AG04449 (cell line): ENCODE measurements at regions not wholly inside any gene's neighbourhood (a gene's known extent, or its start where the extent isn't known, plus 50 kb on each side); places are given as distances from the start of the nearest gene placed in this dataset.
"Not testable (repeated sequence)": the region's sequence is repeated elsewhere in the genome, so short reads cannot be mapped to it uniquely, and the experiment has no call there.

Source experiments
- CTCF ChIA-PET: fragments of 350-600 bp; formaldehyde crosslinking; extraction: SDS; loops from one replicate; lab custom pipeline; 2021; ENCODE audit warnings: antibody characterized with exemption; lab: Yijun Ruan, JAX
- POLR2A ChIA-PET: fragments of 400-600, 350-600 bp; formaldehyde crosslinking; extraction: SDS; loops from one replicate; lab custom pipeline; 2020; ENCODE audit warnings: antibody characterized with exemption, inconsistent platforms; lab: Yijun Ruan, JAX
- DNase-seq: peaks from one replicate; pipeline ENCODE4 v3.0.0-alpha.2; 2010; ENCODE audit warnings: low read depth, low spot score
- H3K4me3 ChIP-seq: 2 replicates; pipeline ENCODE4 v1.5.1; 2011; ENCODE audit warnings: low read depth, mild to moderate bottlenecking, control low read depth, low read length
- CTCF ChIP-seq: IDR thresholded peaks from one replicate; pipeline ENCODE4 v1.5.1; 2011; ENCODE audit warnings: mild to moderate bottlenecking, moderate library complexity, low read length, control low read depth, inconsistent platforms; ENCODE audit not compliant: insufficient read depth; ENCODE audit errors: missing control alignments

GRCh38 chr2:220588148-220588547 is 960.7 kb downstream of the SLC4A3 start:
- no peak overlapping the region for H3K4me3 ChIP-seq
- POLR2A ChIA-PET = no interaction called here
- TF ChIP-seq CTCF = no peak
- CTCF ChIA-PET = no interaction called here
- DNase-seq = no peak

GRCh38 chr2:220590476-220590875 is 963.0 kb downstream of the SLC4A3 start:
- CTCF ChIA-PET = interaction anchor here (0.6 kb wide), 1 partner anchor 9 kb away, joined by 3 read pairs; no protein-coding TSS in a partner anchor
- H3K4me3 ChIP-seq = no peak overlapping the region
- POLR2A ChIA-PET = no interaction called here
- TF ChIP-seq CTCF = no peak
- no peak for DNase-seq

- no peak for DNase-seq
- CTCF ChIA-PET = no interaction called here
- POLR2A ChIA-PET = no interaction called here
- H3K4me3 ChIP-seq = no peak overlapping the region
- TF ChIP-seq CTCF = no peak
Measured at GRCh38 chr2:220593526-220593925, 966.1 kb downstream of the SLC4A3 start.

GRCh38 chr2:220601674-220602073 is 970.4 kb downstream of the EPHA4 start:
- H3K4me3 ChIP-seq = no peak overlapping the region
- DNase-seq = no peak
- TF ChIP-seq CTCF = no peak
- ChIA-PET POLR2A (no interaction called here), CTCF (interaction anchor here (0.6 kb wide), 1 partner anchor 1469 kb away, joined by 3 read pairs; no protein-coding TSS in a partner anchor)

GRCh38 chr2:220613004-220613403 is 959.1 kb downstream of the EPHA4 start:
- H3K4me3 ChIP-seq, POLR2A ChIA-PET, DNase-seq, CTCF ChIA-PET: not testable (repeated sequence)

- CTCF ChIA-PET = no interaction called here
- H3K4me3 ChIP-seq = no peak overlapping the region
- TF ChIP-seq CTCF = no peak
- DNase-seq = no peak
- POLR2A ChIA-PET = no interaction called here
Measured at GRCh38 chr2:220614064-220614463, 958.0 kb downstream of the EPHA4 start.

GRCh38 chr2:220619525-220620220 is 952.4 kb downstream of the EPHA4 start:
- ChIA-PET CTCF (no interaction called here), POLR2A (no interaction called here)
- no peak for DNase-seq
- no peak overlapping the region for H3K4me3 ChIP-seq
- TF ChIP-seq CTCF = no peak
